Smooth muscle cell (in vitro differentiated cells): ENCODE measurements at regions not wholly inside any gene's neighbourhood (a gene's known extent, or its start where the extent isn't known, plus 50 kb on each side); places are given as distances from the start of the nearest gene placed in this dataset.

ENCODE experiments used
- DNase-seq: peaks from one replicate; lab custom pipeline; 2025; ENCODE audit not compliant: unreplicated experiment; lab: John Stamatoyannopoulos, UW
- H2AFZ ChIP-seq: fragments of 200-600 bp; sonication (generic); 2 replicates; pipeline ENCODE4 v1.6.0; 2016; ENCODE audit warnings: antibody characterized with exemption, low read depth, mild to moderate bottlenecking
- H3F3A ChIP-seq: fragments of 200-600 bp; sonication (generic); 2 replicates; pipeline ENCODE4 v1.6.0; 2017; ENCODE audit warnings: antibody characterized with exemption, low read depth
- H3K27ac ChIP-seq: fragments of 200-600 bp; sonication (generic); 2 replicates; pipeline ENCODE4 v1.5.1; 2016; ENCODE audit warnings: low read depth, mild to moderate bottlenecking
- H3K27me3 ChIP-seq: fragments of 200-600 bp; sonication (generic); 2 replicates; pipeline ENCODE4 v1.6.1; 2016; ENCODE audit warnings: low read depth, mild to moderate bottlenecking
- H3K36me3 ChIP-seq: fragments of 200-600 bp; sonication (generic); 2 replicates; pipeline ENCODE4 v1.5.1; 2016; ENCODE audit warnings: low read depth
- H3K4me1 ChIP-seq: fragments of 200-600 bp; sonication (generic); 2 replicates; pipeline ENCODE4 v1.5.1; 2016; ENCODE audit warnings: low read depth
- H3K4me2 ChIP-seq: fragments of 200-600 bp; sonication (generic); 2 replicates; pipeline ENCODE4 v1.6.0; 2016; ENCODE audit warnings: mild to moderate bottlenecking
- H3K4me3 ChIP-seq: fragments of 200-600 bp; sonication (generic); 2 replicates; pipeline ENCODE4 v1.5.1; 2016; ENCODE audit warnings: mild to moderate bottlenecking
- H3K79me2 ChIP-seq: fragments of 200-600 bp; sonication (generic); 2 replicates; pipeline ENCODE4 v1.6.0; 2016; ENCODE audit warnings: low read depth, mild to moderate bottlenecking
- H3K9ac ChIP-seq: fragments of 200-600 bp; sonication (generic); 2 replicates; pipeline ENCODE4 v1.6.0; 2016; ENCODE audit warnings: low read depth
- H3K9me3 ChIP-seq: fragments of 200-600 bp; sonication (generic); replicated peaks from 2 replicates; pipeline ENCODE4 v1.5.1; 2016; ENCODE audit warnings: low read depth
- H4K20me1 ChIP-seq: fragments of 200-600 bp; sonication (generic); 2 replicates; pipeline ENCODE4 v1.6.0; 2016; ENCODE audit warnings: low read depth
- WGBS: methylation state at CpG from one replicate; pipeline ENCODE4 v1.1.7; 2016; ENCODE audit warnings: low lambda C conversion rate; 5-methylcytosine and 5-hydroxymethylcytosine counted together
- TF ChIP-seq, protein P1 (sequence below): fragments of 200-600 bp; sonication (generic); IDR thresholded peaks from 2 replicates; pipeline ENCODE4 v1.5.1; 2017; ENCODE audit warnings: borderline replicate concordance, mild to moderate bottlenecking, antibody characterized with exemption; ENCODE audit not compliant: insufficient read depth, poor library complexity, severe bottlenecking

DNA sequence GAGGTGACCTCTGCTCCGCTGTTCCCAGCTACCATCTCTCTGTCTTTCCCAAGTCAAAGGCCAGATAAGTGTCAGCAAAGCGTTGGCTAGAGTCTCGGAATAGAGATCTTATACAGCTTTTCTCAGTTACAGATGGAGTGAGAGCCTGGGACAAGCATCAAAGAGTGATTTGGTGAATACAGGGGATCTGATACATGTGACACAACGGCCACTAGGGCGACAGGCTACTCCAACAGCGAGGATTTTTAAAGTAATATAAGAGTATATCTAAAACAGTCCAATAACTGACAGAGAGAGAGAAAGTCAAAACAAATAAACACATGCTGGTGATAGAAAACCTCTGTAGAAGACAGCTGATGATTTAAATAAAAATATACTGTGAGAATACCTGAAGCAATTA lies 433.1 kb upstream of the SMIM31 start:
- H3K9me3 ChIP-seq: no peaks in the 10 kb centered on the region
- H3K4me1 ChIP-seq: no peaks in the 10 kb centered on the region
- no peak overlapping the region for H3K4me2 ChIP-seq
- 82% methylated on average over 6 of the region's 6 CpGs for WGBS
- H3K9ac ChIP-seq: no peak overlapping the region
- no peaks in the 10 kb centered on the region for H4K20me1 ChIP-seq
- no peak overlapping the region for H2AFZ ChIP-seq
- H3K36me3 ChIP-seq: no peaks in the 10 kb centered on the region
- no peak for DNase-seq
- no peaks in the 10 kb centered on the region for H3K79me2 ChIP-seq
- no peaks in the 10 kb centered on the region for H3F3A ChIP-seq
- no peak overlapping the region for H3K4me3 ChIP-seq
- H3K27me3 ChIP-seq: no peaks in the 10 kb centered on the region
- TF ChIP-seq, protein P1, sequence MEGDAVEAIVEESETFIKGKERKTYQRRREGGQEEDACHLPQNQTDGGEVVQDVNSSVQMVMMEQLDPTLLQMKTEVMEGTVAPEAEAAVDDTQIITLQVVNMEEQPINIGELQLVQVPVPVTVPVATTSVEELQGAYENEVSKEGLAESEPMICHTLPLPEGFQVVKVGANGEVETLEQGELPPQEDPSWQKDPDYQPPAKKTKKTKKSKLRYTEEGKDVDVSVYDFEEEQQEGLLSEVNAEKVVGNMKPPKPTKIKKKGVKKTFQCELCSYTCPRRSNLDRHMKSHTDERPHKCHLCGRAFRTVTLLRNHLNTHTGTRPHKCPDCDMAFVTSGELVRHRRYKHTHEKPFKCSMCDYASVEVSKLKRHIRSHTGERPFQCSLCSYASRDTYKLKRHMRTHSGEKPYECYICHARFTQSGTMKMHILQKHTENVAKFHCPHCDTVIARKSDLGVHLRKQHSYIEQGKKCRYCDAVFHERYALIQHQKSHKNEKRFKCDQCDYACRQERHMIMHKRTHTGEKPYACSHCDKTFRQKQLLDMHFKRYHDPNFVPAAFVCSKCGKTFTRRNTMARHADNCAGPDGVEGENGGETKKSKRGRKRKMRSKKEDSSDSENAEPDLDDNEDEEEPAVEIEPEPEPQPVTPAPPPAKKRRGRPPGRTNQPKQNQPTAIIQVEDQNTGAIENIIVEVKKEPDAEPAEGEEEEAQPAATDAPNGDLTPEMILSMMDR: no peak
- H3K27ac ChIP-seq: no peak overlapping the region

DNA sequence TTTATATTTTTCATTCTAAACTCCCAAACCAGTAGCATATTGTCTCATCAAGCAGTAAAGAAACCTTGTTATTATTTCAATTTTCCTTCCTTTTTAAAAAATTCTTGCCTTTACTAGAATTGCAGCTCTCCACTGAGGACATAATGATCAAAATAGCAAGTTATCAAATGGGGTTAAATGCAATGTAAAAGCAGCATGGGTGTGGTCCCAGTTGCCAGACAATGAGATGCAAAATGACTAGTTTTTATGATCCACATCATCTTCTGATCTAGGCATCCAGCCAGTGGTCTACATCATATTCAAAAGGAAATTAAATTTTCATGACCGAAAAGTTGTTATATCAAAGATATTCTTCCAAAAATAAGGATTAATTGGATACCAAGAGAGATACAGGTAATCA lies 427.9 kb upstream of the SMIM31 start:
- Histone ChIP-seq H3F3A (no peaks in the 10 kb centered on the region), H4K20me1 (no peaks in the 10 kb centered on the region), H3K9me3 (no peaks in the 10 kb centered on the region), H3K9ac (no peak overlapping the region), H3K36me3 (no peaks in the 10 kb centered on the region), H2AFZ (no peak overlapping the region), H3K4me2 (no peak overlapping the region), H3K79me2 (no peaks in the 10 kb centered on the region), H3K4me3 (no peak overlapping the region), H3K27ac (no peak overlapping the region), H3K4me1 (no peaks in the 10 kb centered on the region), H3K27me3 (no peaks in the 10 kb centered on the region)
- no peak for DNase-seq
- TF ChIP-seq, protein P1: no peak
- WGBS: 97% methylated on average over 1 of the region's 1 CpG

DNA sequence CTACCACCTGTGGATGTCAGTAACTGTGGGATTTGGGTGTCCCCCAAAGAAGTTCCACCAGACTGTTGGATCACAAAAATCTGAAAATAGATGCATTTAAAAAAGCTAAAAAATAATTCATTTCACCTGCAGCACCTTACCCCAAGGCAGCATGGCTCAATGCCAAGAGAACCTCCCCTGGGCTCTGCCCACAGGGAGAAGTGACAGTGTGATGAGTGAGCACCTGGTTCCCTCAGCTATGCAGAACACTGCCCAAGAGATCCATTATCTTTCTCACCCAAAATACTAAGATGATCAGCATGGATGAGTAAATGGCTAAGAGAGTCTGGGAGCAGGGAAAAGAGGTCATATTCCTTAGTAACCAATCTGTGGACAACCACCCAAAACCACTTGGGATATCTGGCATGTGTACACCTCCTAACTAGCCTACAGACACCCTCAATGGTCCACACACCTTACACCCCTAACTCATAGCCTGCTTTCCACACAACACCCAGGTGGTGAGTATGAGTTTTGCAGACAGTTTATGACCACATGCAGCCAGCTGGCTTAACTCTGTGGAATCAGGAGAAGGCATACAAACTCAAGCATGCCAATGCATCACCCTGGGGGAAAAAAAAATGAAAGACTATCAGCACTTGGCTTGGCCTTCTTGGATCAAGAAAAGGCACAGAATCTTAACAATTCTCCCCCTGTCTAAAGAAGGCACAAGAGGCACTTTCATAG lies 416.5 kb upstream of the SMIM31 start:
- no peak overlapping the region for H3K9ac ChIP-seq
- DNase-seq: no peak
- no peaks in the 10 kb centered on the region for H3K36me3 ChIP-seq
- no peaks in the 10 kb centered on the region for H3K79me2 ChIP-seq
- H2AFZ ChIP-seq: no peak overlapping the region
- no peaks in the 10 kb centered on the region for H3K27me3 ChIP-seq
- no peak overlapping the region for H3K27ac ChIP-seq
- H3K4me3 ChIP-seq: no peak overlapping the region
- no peaks in the 10 kb centered on the region for H3F3A ChIP-seq
- H3K4me1 ChIP-seq: no peaks in the 10 kb centered on the region
- TF ChIP-seq, protein P1: no peak
- H4K20me1 ChIP-seq: no peaks in the 10 kb centered on the region
- no peak overlapping the region for H3K4me2 ChIP-seq
- H3K9me3 ChIP-seq: no peaks in the 10 kb centered on the region

DNA sequence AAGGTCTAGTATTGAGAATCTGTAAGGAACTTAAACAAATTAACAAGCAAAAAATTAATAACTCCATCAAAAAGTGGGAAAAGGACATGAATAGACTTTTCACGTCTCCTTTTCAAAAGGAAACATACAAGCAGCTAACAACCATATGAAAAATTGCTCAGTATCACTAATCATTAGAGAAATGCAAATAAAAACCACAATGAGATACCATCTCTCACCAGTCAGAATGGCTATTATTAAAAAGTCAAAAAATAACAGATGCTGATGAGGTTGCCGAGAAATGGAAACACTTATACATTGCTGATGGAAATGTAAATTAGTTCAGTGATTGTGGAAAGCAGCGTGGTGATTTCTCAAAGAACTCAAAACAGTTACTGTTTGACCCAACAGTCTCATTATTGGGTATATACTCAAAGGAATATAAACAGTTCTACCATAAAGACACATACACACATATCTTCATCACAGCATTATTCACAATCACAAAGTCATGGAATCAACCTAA lies 410.4 kb upstream of the SMIM31 start:
- Histone ChIP-seq H3K4me3 (no peak overlapping the region), H3K27me3 (no peaks in the 10 kb centered on the region)

More for the DNA sequence above, 410.4 kb upstream of the SMIM31 start:
- Histone ChIP-seq H3K4me2 (no peak overlapping the region), H4K20me1 (no peaks in the 10 kb centered on the region), H2AFZ (no peak overlapping the region), H3K9ac (no peak overlapping the region), H3F3A (no peaks in the 10 kb centered on the region), H3K9me3 (no peaks in the 10 kb centered on the region), H3K27ac (no peak overlapping the region), H3K4me1 (no peaks in the 10 kb centered on the region), H3K36me3 (no peaks in the 10 kb centered on the region), H3K79me2 (no peaks in the 10 kb centered on the region)
- TF ChIP-seq, protein P1: no peak
- no peak for DNase-seq
- 88% methylated on average over 3 of the region's 3 CpGs for WGBS
